ENCODE measurements at regions not wholly inside any gene's neighbourhood (a gene's known extent, or its start where the extent isn't known, plus 50 kb on each side); places are given as distances from the start of the nearest gene placed in this dataset.

DNA sequence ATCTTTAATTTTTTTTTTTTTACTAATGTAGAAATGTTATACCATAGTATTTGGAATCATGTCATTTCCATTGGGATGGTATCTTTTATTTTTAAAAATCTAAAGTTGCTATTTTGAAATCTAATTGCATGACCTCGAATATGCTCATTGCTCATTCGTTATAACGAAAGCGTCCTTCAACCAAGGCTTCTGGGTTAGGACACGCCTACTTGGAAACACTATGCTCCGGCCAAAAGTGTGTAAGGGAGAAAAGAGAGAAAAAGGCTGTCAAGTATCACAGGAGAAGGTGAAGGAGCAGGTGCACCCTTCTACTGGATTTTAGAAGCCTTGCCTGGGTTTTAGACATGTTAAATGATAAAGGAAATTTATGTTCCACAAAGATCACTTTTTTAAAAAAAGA is 465.9 kb upstream of the ID2 start:
- H2AFZ ChIP-seq (ENCODE audit: low read length): no peak overlapping the region
- Mint-ChIP-seq H3K27me3 (ENCODE audit: low read depth) (no peaks in the 10 kb centered on the region; the same call in 1 of the 2 replicates), H3K4me3 (no peak overlapping the region), H3K9me3 (no peaks in the 10 kb centered on the region; a peak in 1 of 5 replicates), H3K27ac (no peak overlapping the region), H3K4me1 (peaks cover 29 to 30% of the 10 kb centered on the region in 2 experiments), H3K36me3 (ENCODE audit: insufficient read depth in 1 of 3, low read depth in 3 of 3) (no peaks in the 10 kb centered on the region)
- H2BK120ac ChIP-seq (ENCODE audit: low read depth, low read length, poor library complexity, severe bottlenecking): no peak overlapping the region
- H3K56ac ChIP-seq (ENCODE audit: insufficient read length, low read depth, low read length): no peak overlapping the region
- H2BK20ac ChIP-seq (ENCODE audit: low read depth, low read length, poor library complexity, severe bottlenecking): no peak overlapping the region
- H3K23ac ChIP-seq (ENCODE audit: insufficient read length, low read depth, low read length): no peak overlapping the region
- no CpG with 5 or more reads among the region's 6 CpGs for WGBS (ENCODE audit: extremely low coverage, insufficient read length, low lambda C conversion rate)
- H3K23me2 ChIP-seq (ENCODE audit: insufficient read length, low read depth, low read length, poor library complexity, severe bottlenecking): no peaks in the 10 kb centered on the region
- no peak overlapping the region for H3K4me2 ChIP-seq (ENCODE audit: insufficient read depth, insufficient read length, low read length)
- no peak overlapping the region for H4K5ac ChIP-seq (ENCODE audit: insufficient read length, low read depth, low read length)
- no peak overlapping the region for H3K4ac ChIP-seq (ENCODE audit: low read depth, low read length)
- no peak overlapping the region for H3K9ac ChIP-seq (ENCODE audit: extremely low read depth, insufficient read length, low read length)
- no peaks in the 10 kb centered on the region for H3K79me1 ChIP-seq (ENCODE audit: insufficient read depth, low read depth, low read length, poor library complexity, severe bottlenecking)
- H2BK5ac ChIP-seq (ENCODE audit: insufficient read length, low read length): no peak overlapping the region
- no peak overlapping the region for H2BK12ac ChIP-seq (ENCODE audit: insufficient read length, low read depth, low read length)
- no peak overlapping the region for H3T11ph ChIP-seq (ENCODE audit: low read length)
- no peak overlapping the region for H3K14ac ChIP-seq (ENCODE audit: insufficient read depth, low read length)
- H2AK5ac ChIP-seq (ENCODE audit: insufficient read length, low read length): no peak overlapping the region
- H4K8ac ChIP-seq (replicated peaks; ENCODE audit: insufficient read length, low read depth, low read length): no peak overlapping the region
- H4K20me1 ChIP-seq (ENCODE audit: control insufficient read depth, insufficient read depth, insufficient read length): no peaks in the 10 kb centered on the region
- no peaks in the 10 kb centered on the region for H3K9me3 ChIP-seq (ENCODE audit: control insufficient read depth, low read depth, low read length)
- no peak overlapping the region for H3K18ac ChIP-seq (ENCODE audit: insufficient read length, low read depth, low read length)
- peaks cover 7% of the 10 kb centered on the region; the same call in 1 of the 2 replicates for H3K4me1 ChIP-seq (ENCODE audit: insufficient read depth, low read length)
- H3K79me2 ChIP-seq (ENCODE audit: insufficient read depth, low read length): no peaks in the 10 kb centered on the region
- H3K27ac ChIP-seq (ENCODE audit: insufficient read length, low read depth, low read length): no peak overlapping the region
- no peak overlapping the region for H4K91ac ChIP-seq (ENCODE audit: insufficient read length, low read depth, low read length)
- no peaks in the 10 kb centered on the region for H3K27me3 ChIP-seq (ENCODE audit: insufficient read depth, low read length)
- DNase-seq: no peak
- H2BK15ac ChIP-seq (ENCODE audit: low read depth, low read length): no peak overlapping the region
- no peak for TF ChIP-seq CTCF (conservative IDR thresholded peaks at IDR 0.05)

Data from H9 (cell line).